Stimulated activated CD4-positive, alpha-beta T cell treated with anti-CD3 and anti-CD28 coated beads, Interleukin-1b, Interleukin-23, amount 100 ng/mL, for 4 hours (primary cell): ENCODE measurements at regions not wholly inside any gene's neighbourhood (a gene's known extent, or its start where the extent isn't known, plus 50 kb on each side); places are given as distances from the start of the nearest gene placed in this dataset.

Source experiments
- DNase-seq, 2 donors: peaks; one replicate each; pipeline ENCODE4 v3.0.0-alpha.2; 2020; ENCODE audit warnings: low read depth in 2 of 2

DNA sequence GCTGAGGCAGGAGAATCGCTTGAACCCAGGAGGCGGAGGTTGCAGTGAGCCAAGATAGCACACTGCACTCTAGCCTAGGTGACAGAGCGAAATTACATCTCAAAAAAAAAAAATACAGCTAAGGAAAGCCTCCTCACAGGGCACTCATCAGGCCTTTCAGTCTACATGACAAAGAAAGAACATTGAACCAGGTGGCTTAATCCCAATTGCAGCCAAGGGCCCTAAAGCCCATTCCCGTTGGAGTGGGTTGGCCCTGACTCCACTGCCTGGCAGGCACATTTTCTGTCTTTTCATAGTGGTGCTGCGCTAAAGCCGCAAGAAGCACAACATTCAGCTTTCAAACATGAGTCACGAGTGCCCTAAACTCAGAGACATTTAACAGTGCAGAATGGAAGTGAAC, 372.5 kb downstream of the RNF144A start:
- no peak for DNase-seq

DNA sequence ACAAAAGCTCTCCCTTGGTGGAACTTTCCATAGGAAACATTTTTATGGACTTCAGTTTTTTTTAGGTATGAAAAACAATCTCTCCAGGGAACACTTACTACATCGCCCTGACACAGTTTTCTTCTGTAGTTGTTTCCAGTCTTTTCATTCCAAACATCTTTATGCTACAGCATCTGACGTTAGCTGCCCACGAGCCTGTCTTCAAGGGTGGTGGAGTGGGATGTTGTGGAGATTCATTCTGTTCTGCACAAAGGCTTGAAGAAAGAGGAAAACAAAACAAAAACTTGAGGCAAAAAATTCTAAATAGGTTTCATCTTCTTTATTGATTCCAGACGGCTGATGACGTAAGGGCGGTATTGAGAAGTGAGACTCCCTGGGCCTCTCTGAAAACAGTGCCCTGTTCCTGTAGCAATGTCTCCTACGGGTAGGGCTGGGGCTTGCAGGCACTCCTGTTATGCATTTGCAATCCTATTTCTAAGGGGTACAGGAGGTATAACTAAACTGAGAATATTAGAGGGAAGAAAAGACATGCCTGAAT, 375.0 kb downstream of the RNF144A start:
- no peak for DNase-seq

DNA sequence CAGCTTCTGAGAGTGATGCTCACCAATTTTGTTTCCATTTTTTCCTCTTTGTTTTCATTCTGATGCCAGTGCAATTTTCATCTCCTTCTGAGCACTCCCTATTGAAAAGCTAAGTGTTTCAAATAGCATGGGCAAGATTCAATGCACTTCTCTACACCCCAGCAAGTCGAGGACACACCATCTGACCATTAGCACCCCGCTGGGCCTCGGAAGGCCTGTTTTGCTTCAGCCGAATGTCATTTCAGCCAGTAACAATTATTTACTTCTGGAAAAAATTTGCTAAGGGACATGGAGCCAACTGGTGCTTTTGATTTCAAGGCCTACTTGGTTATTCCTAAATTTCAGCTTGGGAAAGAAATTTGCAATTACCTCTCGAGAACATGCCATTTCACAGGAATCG, 392.4 kb downstream of the RNF144A start:
- DNase-seq: no peak

DNA sequence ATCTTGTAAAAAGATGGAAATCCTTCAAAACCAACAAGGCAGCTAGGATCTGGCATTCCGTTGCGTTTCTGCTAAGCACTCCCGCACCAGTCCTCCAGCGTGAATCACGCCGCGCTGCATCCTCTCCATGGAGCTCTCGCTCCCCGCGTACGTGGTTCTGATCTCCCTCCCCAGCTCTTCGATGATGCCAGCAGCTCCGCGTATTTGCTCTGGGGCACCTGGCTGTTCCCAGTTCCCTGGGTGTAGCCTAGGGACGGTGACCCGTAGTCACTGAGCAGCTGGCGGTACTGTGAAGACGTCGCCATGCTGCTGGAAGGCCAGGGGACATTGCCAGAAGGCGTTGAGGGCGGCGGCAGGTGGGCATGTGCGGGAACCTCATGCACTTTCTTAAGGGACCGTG, 407.5 kb downstream of the RNF144A start:
- no peak for DNase-seq

DNA sequence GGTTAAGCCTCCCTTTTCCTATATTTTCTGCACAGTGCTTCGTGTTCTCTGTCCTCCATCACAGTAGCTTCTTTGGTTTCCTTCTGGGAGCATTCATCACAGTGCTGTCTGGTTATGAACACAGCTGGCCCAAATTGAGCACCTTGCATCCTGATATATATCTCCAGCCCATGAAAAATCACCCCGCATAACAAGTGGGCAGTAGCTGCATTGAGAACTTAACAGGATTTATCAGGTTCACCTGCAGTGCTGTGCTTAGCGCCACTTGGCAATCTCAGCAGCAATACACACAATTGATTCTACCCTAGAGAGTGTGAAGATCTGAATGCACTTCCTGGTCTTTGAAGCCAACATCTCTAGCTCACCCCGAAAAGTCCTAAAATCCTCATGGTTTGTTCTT, 408.0 kb downstream of the RNF144A start:
- no peak for DNase-seq

DNA sequence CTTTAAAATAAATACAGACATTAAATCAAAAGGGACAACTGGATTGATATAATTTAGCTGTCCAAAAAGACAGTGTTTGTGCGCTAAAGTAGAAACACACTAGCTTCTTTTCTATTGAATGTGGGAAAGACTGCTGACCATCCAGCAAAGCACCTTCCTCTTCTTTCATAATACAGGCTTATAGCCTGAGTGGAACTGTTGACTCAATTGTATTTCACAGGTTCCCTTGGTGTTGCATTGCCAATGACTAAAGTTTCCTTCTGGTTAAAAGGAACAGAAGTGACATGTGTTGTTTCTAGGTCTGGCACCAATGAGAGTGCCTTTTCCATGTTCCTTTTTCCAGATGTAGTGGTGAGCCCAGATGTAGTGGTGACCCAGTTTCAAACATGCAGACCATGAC, 412.3 kb downstream of the RNF144A start:
- no peak for DNase-seq

DNA sequence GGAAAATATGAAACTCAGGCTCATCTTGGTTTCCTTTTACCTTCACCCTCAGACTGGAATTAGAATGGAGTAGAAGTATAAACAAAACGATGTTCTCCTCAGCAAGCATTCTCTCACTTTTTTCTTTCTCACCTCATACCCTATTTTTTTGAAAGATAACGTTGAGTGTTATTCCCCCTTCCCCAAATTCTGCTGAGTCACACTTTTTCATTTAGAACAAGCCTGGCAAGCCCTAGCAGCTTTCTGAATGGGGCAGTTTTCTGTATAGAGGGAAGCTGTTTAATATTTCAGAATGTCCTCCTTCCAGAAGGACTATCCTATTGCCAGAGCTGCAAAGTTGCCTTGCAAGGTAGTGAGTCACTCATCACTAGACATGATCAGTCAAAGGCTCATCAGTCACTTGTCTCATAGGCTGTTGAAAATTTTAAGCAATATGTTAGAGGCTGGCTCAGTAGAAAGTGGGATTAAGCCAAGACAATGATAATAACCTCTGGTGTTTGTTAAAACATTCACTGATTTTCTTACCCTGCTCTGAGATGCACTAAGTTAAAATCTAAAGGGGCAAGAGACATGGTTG, 416.1 kb downstream of the RNF144A start:
- no peak for DNase-seq

DNA sequence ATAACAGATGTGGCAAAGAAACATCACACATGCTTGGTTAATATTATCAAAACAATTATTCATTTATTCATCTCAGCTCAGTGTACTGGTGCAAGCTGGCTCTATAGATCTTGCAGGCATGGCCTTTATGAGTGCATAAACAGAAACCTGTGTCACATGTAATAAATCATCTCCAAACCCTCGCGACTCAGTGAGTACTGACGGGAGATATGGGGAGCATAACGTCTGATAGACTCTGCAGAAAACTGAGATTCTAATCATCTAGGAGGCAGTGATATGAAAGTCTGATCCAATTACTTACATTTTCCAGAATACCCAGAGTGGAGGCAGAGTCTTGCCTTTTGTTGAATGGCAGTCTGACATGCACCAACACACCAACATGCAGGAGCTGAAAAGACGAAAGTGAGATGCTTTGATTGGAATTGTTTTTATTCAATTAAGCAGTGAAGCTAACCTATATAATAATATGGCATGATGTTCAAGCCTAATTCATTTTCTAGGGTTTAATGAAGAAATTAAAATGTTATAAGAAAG, 416.8 kb downstream of the RNF144A start:
- no peak for DNase-seq

DNA sequence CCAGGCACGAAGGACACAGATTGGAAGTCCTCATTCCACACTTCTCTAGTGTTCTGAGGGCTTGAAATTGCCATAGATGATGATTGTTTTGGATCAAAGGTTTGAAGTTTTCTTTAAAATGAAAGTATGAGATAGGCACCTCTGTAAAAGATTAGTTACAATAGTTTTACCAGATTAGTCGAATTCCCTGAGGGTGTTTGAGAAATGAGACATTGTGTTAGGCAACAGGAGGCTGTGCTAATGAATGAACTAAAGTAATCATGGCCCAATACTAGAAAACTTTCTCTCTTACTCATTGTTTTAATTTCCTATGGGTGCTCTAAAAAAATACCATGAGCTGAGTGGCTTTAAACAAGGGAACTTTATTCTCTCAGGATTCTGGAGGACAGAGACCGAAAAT, 421.7 kb downstream of the RNF144A start:
- no peak for DNase-seq

DNA sequence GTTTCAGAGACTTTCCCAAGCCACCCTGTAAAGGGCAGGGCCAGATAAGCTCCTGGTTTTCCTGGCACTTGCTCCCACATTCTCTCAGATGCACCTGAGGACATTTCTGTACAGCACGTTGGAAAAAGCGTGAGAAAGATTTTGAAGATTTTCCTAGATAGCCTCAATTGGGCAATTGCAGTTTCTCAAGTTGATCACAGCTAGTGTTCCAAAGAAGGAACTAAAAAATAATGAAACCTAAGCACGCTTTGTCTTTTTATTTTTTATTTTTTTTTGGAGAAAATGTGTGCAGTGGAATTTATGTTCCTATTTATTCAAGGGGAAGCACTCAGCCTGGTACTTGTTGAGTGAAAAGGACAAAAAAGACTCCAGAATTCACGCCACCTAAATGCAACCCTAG, 429.1 kb downstream of the RNF144A start:
- no peak for DNase-seq

DNA sequence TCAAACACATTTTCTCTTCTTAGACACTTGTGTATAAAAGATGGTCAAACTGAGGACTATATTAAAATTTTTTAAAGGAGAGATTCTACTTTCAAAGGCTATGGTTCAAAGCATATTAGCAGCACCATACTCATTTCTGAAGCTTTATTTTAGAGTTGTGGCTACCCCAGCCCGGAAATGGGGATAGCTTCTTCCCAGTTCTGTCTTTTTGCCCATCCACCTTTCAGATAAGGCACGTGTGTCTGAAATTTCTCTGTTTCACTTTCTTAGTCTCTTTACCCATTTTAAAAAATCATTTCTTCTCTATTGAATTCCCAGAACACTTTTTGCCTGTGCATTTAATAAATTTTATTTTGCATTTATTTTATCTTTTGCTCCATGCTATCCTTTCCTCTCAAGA, 431.5 kb downstream of the RNF144A start:
- no peak for DNase-seq

DNA sequence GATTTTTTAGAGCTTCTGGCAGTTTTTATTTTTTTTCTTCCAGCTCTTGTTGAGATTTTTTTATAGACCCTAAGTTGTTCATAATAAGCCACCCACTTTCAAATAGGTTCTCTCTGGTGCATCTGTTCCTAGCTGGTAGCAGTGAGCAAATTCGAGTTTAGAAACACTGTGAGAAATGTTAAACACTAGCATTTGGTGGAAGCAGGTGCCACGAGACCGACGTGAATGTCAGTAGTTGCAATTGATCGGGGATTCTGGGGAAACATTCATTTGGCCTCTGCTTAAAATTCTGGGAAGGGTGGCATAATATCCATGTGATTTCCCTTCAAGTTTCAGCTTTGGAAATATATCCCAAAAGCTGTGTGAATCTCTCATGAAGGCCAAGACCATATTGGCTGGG, 435.0 kb downstream of the RNF144A start:
- DNase-seq: no peak

DNA sequence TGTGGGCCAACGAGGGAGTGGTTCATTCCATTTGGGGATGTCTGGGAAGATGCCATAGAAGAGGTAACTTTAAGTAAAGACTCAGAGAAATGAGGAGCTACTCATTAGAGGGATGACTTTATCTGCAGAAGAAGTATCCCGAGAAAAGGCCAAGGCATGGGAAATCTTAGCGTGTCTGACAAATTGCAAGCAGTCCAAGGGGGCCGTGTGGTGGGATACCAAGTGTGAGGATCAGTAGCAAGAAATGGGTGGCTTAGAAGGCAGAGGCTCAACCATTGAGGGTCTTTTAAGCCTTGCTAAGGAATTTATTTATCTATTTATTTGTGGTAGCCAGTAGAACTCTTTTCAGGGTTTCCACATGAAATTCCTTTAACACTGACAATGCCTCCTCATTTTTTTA, 436.4 kb downstream of the RNF144A start:
- no peak for DNase-seq

DNA sequence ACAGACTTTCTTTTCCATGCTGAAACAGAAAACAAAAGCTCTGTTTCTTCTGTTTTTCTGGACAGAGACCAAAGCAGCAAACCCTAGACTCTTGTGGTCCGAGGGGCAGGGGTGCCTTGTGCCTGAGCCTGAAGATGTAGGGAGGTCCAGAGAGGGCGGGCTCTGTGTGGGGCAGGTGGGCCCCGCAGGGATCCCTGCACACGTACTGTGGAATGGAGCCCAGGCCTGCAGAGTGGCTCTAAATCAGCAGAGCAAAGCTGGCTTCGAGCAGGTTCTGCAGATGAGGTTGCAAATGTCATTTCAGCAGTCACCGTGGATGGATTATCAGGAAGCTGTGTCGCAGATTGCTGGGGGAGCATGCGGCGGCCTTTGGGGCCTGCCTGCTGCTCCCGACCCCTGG, 438.6 kb downstream of the RNF144A start:
- DNase-seq: no peak

DNA sequence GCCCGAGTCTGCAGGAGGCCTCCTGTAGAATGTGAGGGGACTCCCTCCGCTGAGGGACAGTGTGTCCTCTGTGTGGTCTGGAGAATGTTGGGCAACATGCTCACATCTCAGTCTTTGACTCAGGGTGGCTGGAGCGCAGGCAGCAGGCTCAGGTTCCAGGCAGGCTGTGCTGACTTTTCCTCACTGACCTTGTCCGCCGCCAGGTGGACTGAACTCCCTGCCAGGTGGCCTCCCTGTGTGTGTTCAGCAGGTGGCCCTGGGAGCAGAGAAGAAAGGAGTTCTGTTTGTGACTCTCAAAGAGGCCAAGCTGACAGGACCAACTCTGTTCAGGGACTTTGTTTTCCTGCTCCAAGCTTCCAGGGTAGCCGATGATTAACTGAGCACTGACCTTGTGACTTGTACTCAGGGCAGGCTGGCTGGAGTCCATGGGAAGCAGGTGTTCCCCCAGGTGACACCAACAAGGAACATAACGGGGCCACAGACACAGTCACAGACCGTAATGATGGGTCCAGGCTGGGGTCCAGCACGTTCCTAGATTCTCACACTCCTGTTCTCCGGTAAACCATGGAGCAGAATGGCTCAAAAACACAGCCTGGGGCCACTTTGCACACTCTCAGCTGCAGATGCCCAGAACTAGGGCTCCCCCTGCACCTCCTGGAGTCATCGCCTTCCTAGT, 439.8 kb downstream of the RNF144A start:
- DNase-seq: no peak

DNA sequence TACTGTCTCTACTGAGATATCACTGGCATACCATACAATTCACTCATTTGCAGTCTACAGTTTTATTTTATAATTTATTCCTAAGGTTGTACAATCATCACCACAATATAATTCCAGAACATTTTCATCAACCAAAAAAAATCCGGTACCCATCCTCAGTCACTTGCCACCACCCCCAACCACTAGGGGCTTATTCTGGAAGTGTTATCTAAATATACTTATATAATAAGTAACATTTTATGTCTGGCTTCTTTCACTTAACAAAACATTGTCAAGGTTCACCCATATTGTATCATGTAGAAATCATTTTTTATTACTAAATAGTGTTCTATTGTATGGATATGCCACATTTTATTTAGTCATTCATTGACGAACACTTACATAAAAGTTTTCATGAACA, 440.8 kb downstream of the RNF144A start:
- DNase-seq: no peak

DNA sequence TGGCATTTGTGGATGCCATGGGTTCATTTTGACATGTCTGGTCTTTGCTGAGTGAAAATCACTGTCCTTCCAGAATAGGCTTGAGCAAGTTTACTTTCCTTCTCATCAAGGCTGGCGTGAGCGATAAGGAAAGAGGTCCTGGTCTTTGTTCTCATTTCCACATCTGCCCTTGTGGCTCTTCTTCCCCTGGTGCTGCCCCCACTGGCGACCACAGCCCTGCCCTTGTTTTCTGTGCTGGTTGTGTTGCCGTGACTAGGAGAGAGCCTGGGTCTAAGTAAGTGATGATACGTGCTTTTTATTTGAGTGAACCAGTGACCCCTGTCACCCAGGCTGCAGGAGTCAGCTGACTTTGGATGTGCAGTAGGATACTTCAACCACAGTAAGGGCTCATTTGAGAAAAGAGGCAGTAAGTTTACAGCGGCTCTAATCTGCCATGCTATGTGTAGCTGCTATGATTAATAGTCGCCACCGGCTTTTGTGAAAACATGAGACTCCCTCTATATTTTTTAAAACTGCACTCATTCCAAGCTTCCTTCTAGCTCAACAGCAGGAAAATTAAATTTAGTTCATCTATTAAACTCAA, 441.7 kb downstream of the RNF144A start:
- no peak for DNase-seq

DNA sequence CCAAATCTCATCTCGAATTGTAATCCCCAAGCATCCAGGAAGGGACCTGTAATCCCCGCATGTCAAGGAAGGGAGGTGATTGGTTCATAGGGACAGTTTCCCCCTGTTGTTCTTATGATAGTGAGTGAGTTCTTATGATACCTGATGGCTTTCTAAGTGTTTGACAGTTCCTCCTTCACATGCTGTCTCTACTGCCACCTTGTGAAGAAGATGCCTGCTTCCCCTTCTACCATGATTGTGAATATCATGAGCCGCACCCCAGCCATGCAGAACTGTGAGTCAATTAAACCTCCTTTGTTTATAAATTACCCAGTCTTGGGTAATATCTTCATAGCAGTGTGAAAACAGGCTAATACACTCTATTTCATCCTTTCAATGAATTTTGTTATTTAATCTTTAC, 446.7 kb downstream of the RNF144A start:
- DNase-seq: no peak

DNA sequence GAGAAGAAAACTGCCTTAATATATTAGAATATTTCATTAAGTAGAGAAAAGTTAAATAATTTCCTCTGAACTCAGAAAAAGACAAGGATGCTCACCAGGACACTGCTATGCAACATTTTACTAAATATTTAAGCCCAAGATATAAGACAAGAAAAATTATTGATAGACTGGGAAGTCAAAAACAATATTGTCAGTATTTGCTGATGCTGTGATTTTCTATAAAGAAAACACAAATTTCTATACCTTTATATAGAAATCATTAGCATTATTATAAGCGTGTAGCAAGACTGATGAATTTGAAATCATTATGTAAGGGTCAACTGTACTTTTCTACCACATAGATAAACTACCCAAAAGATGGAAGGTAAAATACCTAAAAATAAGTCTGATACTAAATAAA, 451.0 kb downstream of the RNF144A start:
- no peak for DNase-seq

DNA sequence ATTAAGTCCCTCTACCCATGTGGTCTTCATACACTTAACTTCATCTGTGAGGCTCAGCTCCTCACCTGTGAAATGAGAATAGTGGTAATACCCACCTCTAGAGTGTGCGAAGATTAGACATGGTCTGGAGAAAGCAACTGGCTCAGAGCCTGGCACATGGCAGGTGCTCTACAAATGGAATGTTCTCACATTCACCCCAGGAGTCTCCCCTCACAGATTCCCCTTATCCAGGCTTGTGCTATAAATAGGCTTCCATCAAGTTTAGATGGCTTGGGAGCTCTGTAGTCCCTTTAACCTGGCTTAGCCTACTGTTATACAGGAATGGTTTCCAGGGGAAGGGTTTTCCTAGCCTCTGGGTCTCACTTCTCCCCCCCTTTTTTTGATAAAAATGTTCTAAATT, 455.9 kb downstream of the RNF144A start:
- no peak for DNase-seq

DNA sequence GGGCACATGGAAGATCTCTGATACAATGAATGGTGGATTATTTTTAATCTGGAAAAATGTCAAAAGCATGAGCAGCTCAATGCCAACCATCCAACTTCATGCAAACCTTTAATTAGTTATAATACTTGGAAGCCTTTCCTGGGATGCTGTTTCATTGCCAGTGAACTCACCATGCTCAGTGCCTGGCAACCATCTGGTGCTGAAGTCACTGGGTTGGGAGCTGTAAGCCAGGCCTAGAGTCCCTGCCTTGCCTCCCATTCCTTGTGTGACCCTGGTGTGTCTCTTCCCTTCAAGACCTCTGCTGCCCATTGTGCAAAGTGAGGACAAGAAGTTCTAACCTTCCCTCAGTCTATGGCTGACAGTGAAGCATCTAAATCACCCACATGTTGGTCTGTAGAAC, 458.7 kb downstream of the RNF144A start:
- no peak for DNase-seq

DNA sequence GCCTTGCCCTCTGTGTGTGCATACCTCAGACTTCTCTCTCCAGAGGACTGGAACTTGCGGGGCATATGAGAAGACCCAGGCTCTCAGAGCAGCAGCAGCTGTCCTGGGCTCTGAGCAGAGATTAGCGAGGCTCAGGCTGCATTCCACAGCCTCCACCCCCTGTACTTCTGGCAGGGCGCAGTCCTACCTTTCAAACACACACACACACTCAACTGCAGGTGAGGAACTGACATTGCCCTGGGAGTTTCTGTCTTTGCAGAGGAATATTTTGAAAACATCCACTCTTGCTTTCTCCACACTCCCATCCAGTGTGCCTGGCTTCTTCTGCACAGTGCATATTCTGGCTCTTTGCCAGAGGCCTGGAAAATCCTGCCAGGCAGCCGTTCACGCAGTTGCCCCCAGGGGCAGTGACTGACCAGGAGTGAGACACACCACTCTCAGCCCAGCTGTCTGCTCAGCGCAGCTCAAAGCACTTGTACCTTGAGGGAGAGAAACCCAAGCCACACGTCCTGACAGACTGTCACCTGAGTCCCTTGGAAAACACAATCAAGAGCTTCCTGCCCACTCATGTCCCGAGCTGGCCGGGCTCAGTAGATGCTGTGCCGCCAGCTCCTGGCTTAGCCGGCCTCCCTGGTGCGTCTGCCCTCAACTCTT, 460.8 kb downstream of the RNF144A start:
- no peak for DNase-seq

DNA sequence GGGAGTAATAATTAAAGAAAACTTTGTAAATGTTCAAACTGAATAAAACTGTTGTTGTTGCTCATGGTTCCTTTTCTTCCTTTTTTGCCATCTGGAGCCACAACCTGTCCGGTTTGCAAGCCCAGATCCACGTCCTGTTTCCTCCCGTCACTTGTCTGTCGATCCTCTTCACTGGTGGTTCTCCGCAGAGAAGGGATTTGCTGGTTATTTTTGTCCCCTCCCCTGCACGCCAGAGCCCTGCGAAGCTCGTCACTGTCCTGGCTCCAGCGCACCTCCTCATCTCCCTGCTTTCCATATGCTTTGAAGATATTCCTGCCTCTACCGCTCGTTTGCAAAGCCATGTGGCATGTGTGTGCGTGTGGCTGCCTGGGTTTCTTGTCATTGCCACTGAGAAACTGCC, 461.4 kb downstream of the RNF144A start:
- DNase-seq: no peak
